HG03066 (cell line): ENCODE measurements at regions not wholly inside any gene's neighbourhood (a gene's known extent, or its start where the extent isn't known, plus 50 kb on each side); places are given as distances from the start of the nearest gene placed in this dataset.

Experiments
- ATAC-seq: cut with Tn5 transposase; IDR thresholded peaks from one replicate; pipeline ENCODE4 v1.9.1; 2021; ENCODE audit warnings: low read depth; ENCODE audit not compliant: unreplicated experiment

DNA sequence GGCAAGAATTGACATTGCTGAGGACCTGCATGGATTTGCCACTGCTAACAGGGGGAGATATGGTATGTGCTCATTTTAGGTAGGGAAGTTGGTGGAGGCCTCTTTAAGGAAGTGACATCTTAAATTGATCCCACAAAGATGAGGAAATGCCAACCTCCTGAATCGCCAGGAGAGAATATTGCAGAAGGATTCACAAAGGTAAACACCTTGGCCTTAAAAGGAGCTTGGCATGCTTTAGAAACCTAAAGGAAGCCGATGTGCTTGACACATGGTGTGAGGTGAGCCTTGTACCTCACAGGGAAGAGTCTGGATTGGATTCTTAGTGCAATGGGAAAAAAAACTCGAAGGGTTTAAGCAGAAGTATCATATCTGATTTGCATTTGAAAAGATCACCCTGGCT is 470.5 kb upstream of the DAB1 start:
- ATAC-seq = no peak

- no peak for ATAC-seq
These were observed 465.9 kb upstream of the DAB1 start for GRCh38 chr1:57889676-57890320.

DNA sequence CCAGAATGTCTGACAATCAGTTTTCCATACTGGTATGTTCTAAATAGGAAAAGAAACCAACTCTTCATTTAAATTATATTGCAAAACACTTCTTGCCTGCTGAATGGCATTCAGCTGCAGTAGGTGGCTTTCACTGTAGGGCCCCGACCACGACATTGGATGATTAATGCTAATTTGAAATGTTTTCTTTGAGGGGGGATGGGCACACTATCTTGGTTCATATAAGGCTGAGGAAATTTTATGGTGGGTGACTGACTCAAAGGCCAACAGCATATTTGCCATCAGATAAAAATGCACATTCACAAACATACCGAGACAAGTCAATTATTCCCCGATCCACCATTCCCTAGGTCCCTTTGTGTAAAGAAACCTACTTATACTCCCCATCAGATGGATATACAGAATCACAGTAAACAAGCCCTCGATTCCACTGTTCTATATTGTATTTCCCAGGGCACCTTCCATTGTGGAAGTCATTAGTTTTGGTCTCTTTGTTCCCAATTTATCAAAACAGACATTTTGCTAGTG is 464.2 kb upstream of the DAB1 start:
- no peak for ATAC-seq

DNA sequence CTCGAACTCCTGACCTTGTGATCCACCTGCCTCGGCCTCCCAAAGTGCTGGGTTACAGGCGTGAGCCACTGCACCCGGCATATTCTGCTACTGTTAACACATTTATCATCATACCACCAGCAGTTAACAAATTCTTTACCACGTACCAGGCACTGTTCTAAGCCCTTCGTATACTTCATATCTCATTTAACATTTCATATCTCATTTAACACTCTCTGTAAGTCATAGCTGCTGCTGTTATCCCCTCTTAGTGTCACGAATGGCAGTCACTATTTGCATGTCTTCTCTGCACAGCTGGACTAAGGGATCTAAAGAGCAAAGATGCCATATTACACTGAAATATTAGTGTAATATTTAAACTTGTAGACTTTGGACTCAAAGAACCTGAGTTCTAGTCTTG is 462.5 kb upstream of the DAB1 start:
- ATAC-seq = no peak

GRCh38 chr1:57883642-57883995 is 459.8 kb upstream of the DAB1 start:
- no peak for ATAC-seq

GRCh38 chr1:57882934-57883641 is 459.2 kb upstream of the DAB1 start:
- no peak for ATAC-seq

GRCh38 chr1:57882072-57882471 is 458.2 kb upstream of the DAB1 start:
- no peak for ATAC-seq

GRCh38 chr1:57881639-57882038 is 457.8 kb upstream of the DAB1 start:
- no peak for ATAC-seq

DNA sequence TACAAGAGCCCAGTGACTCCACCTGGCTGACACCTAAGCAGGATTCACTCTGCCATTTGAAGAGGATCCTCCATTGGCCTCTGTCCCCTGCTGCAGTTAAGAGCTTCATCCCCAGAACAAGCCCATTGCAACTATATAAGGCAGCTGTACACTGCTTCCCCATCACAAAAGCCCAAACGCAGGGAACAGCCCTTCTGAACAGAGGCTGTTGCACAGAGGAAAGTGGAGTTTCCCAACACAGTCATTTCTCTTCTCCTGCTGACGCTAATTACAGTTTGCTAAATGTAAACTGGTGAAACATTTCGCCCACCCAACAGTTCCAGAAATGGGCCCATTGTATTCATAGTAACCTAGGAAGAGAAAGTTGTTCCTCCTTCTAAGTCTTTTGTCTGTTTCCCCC is 455.8 kb upstream of the DAB1 start:
- no peak for ATAC-seq

DNA sequence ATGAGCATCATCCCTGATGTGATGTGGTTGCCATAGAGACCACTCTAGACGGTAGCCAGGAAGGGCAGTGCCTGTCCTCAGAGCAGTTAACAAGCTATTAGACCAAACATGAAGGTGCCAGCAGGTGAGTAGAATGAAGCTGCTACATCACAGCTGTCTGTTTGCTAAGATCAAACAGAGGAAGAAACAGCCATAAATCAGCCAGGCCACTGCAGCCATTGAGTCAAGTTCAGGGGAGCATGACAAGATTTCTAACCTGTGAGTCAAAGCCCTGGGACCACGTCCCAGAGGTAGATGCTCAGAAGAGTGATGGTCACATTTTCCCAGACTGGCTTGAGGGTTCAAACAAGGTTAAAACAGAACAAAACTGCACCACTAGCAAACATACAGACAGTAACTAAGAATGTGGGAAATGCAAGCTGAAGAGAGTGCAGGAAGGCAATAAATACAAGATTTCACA is 450.6 kb upstream of the DAB1 start:
- no peak for ATAC-seq

- no peak for ATAC-seq
These were observed 449.1 kb upstream of the DAB1 start for GRCh38 chr1:57872913-57873312.

GRCh38 chr1:57868908-57869307 is 445.0 kb upstream of the DAB1 start:
- ATAC-seq = no peak

DNA sequence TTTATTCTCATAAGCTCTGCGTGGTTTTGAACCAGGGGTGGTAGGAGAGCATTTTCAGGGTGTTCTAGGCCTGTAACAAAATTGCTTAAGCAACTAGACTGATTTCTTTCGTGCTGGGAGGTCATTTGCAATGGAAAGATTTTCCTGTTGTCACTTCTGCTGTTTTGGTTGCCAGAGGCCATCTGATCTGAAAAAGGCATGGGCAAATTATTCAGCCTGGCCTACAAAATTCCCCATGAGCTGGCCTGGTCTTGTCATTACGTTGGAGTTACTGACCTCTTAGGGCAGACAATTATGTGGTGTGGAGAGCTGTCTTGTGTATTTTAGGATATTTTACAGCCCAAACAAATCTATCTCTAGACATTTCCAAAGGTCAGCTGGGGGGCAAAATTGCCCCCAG is 444.4 kb upstream of the DAB1 start:
- no peak for ATAC-seq

DNA sequence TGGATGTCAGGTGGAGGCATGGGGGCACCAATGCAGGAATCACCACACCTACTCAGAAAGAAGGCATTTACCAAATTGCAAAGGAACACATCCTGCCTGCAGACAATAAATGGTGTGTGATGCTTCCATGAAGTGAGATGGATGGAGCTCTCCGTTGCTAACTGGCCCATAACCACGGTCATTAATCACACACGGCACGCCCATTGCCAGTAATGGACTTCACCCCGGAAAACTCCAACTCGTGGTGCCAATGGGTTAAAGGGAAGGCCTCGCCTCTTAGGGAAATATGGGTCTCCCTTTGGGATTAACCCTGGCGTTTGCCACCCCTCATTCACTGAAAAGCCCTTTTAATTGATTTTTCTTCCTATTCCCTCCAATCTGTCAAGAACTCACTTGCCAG is 443.1 kb upstream of the DAB1 start:
- no peak for ATAC-seq

DNA sequence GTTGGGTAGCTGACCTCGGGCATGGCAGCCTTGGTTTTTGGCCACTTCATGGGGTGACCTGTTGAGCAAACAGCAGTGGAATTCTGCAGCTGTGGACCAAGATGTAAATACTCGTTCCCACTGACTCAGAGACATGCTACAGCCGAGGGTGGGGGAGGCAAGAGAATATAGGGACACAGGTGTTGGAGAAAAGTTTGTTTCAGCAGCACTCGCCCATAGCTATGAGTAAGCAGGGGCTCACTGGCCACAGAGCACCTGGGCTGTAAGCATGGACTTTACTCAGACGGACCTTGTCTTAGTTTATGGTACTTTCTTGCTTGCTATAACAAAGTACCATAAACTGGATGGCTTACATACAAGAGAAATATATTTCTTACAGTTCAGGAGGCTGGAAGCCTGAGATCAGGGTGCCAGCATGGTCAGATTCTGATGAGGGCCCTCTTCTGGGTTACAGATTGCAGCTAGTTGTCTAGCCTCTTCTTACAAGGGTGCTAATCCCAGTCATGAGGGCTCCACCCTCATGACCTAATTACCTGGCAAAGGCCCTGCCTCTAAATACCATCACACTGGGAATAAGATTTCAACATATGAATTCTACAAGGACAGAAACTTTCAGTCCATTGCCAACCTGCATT is 437.2 kb upstream of the DAB1 start:
- no peak for ATAC-seq

DNA sequence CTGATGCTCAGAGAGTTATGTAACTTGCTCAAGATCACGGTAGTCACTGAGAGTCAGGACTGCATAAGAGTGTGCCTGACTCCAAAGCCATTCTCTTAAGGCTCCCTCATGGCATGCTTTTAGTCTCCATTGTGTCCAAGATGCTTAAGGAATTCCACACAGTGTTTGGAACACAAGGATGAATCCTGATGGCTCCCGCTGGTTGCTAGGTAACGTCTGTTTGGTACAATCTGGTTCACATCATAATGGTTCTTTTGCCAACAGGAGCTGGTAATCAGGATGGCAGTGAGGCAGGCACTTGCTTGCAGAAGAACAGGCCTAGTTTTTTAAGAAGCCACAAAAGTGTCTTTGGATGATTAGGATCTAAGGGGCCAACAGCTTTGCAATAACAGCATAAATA is 436.5 kb upstream of the DAB1 start:
- no peak for ATAC-seq

DNA sequence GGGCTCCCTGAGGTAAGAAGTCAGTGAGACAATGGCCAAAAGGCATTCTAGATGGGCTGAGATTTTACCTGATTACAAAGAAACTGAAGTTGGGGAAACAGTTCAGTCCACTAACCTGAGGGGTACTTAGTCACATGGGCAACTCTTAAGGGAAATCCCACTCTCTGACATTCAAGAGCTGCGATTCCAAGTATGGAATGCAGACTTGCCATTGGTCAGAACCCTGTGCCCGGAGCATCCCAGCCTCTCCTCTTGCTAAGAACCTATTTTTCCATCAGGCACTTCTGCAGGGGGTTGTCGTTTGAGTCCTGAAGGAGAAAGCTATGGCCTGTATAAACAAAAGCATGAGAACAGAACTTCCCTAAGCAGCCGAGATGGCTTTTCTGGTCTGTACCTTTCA is 434.9 kb upstream of the DAB1 start:
- no peak for ATAC-seq

DNA sequence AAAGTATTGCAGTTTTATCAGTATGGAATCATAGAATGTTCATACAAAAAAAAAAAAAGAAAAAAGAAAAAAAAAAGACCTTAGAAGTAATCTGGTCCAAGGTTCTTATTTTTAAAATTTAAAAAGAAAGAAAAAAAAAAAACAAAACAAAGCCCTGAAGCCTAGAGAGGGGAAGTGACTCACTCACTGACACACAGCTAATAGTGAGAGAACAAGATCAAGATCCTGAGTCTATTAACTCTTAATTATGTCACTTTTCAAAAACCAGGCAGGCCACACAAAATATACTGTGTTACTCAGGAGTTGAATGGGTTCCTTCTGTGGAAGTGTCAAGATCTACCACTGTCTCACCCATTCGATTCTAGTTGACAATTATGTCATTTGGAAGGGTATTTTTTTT is 433.9 kb upstream of the DAB1 start:
- no peak for ATAC-seq

DNA sequence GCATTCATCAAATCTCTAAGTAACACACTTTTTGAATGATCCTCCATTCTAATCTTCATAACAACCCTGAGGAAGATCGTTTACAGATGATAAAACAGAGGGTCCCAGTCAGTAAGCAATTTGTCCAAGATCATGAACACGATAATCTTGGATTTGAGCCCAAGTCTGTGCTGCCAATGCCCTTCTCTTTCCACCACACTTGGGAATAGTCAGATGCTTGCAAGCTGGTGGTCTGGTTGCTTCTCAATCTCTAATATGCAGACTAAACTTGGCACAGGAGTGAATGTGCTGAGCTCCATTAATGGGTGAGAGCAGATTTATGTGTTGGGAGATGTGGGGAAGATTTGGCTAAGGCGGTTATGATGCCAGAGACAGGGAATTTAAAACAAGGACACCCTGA is 430.6 kb upstream of the DAB1 start:
- no peak for ATAC-seq

DNA sequence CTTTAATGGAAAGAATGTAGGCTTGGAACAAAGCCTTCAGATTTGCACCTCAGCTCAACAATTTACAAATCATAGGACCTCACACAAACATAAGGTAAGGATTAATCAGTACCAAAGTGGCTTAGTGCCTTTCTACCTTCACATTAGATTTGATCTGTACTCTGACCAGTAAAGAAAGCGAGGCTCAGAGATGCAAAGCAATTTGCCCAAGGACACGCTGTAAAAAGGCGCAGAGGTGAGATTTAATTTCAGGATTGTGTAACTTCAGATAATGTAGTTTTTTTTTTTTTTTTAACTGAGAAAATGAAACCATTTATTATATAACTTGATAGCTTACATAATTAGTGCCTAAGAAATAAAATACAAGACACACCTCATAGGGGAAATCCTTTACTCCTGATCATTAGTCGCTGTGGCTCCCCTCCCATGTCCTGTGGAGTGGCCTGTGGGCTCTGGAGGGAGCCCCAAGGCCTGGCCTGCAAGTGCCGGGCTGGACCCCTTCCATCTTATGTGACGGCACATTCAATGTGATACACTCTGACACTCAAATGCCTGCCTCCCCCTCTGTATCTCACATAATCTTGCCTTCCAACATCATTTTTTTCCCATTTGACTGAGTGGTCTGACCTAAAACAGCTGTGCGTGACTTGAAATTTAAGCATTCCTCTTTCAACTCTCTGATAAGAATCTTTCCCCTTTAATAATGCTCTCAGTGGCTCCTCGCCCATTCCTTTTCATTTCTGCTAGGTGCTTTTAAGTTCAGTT is 426.5 kb upstream of the DAB1 start:
- no peak for ATAC-seq

GRCh38 chr1:57848406-57848805 is 424.5 kb upstream of the DAB1 start:
- no peak for ATAC-seq
